ENCODE measurements at regions not wholly inside any gene's neighbourhood (a gene's known extent, or its start where the extent isn't known, plus 50 kb on each side); places are given as distances from the start of the nearest gene placed in this dataset.

GRCh38 chr4:128716338-128716737 lies 93.2 kb upstream of the JADE1 start:
- DNase-seq (ENCODE audit: low read depth), result no peak
- TF ChIP-seq, protein P1, sequence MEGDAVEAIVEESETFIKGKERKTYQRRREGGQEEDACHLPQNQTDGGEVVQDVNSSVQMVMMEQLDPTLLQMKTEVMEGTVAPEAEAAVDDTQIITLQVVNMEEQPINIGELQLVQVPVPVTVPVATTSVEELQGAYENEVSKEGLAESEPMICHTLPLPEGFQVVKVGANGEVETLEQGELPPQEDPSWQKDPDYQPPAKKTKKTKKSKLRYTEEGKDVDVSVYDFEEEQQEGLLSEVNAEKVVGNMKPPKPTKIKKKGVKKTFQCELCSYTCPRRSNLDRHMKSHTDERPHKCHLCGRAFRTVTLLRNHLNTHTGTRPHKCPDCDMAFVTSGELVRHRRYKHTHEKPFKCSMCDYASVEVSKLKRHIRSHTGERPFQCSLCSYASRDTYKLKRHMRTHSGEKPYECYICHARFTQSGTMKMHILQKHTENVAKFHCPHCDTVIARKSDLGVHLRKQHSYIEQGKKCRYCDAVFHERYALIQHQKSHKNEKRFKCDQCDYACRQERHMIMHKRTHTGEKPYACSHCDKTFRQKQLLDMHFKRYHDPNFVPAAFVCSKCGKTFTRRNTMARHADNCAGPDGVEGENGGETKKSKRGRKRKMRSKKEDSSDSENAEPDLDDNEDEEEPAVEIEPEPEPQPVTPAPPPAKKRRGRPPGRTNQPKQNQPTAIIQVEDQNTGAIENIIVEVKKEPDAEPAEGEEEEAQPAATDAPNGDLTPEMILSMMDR (IDR thresholded peaks at IDR 0.05; ENCODE audit: control insufficient read depth, insufficient read depth, low read depth, low read length, missing control alignments), result no peak
- H3K4me3 ChIP-seq (ENCODE audit: control insufficient read depth, low read depth, low read length), result no peak overlapping the region

DNA sequence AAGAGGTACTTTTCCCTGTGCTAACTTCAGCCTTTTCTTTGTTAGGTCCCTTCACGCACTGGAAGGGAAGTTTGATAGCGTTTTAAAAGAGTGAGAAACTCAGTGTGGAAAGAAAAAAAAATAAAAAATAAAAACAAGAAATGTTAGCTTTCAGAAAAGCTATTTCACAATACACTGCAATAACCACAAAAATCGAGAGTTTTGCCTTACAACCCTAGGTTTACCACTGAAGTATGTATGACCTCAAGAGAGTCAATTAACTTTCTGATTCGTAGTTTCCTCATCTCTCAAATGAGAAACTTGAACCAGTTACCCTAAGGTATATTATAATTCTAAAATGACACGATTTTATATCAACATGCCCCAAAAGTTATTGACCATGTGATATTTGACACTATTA lies 93.9 kb upstream of the JADE1 start:
- peak; percentile 74 for DNase-seq (ENCODE audit: low read depth)
- H3K4me3 ChIP-seq (ENCODE audit: control insufficient read depth, low read depth, low read length), result no peak overlapping the region
- TF ChIP-seq, protein P1 (IDR thresholded peaks at IDR 0.05; ENCODE audit: control insufficient read depth, insufficient read depth, low read depth, low read length, missing control alignments), result no peak

GRCh38 chr4:128711361-128711760 lies 98.1 kb upstream of the JADE1 start:
- no peak for DNase-seq (ENCODE audit: low read depth)
- TF ChIP-seq, protein P1 (IDR thresholded peaks at IDR 0.05; ENCODE audit: control insufficient read depth, insufficient read depth, low read depth, low read length, missing control alignments), result no peak
- H3K4me3 ChIP-seq (ENCODE audit: control insufficient read depth, low read depth, low read length), result no peak overlapping the region

DNA sequence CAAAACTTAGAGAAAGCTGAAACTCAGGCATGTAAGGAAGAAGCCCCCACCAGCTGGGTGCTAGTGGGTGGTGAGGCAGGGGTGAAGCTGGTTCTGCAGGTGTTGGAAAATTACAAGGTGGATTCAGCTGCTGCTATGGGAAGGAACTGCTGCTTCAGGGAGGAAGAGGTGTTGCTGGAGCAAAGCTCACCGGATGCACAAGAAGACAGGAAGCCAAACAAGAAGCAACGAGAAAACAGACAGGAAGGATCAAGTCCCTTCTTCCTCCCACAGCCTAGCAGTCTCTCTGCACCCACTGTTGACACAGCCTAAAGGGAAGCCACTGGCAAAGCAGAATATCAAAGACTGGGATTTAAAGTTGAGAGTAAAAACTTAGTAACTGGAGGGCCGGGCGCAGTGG lies 100.2 kb upstream of the JADE1 start:
- DNase-seq (ENCODE audit: low read depth), result no peak
- H3K4me3 ChIP-seq (ENCODE audit: control insufficient read depth, low read depth, low read length), result no peak overlapping the region
- TF ChIP-seq, protein P1 (IDR thresholded peaks at IDR 0.05; ENCODE audit: control insufficient read depth, insufficient read depth, low read depth, low read length, missing control alignments), result no peak

DNA sequence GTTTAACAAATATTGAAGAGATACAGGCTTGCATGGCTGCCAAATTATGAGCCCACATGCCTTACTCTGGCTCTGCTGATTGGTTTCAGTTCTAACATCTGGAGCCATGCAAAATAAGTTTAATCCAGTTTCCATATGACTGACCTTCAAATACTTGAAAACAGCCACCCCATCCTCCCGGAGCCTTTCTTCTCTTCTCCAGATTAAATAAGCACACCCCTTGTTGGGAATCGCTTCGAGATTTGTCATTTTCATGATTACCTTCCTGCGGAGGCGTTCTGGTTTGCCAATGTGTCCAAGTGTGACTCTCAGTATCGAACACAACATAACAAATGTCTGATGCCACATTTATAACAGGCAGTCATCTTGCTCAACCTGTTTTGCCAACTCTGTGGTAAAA lies 101.6 kb upstream of the JADE1 start:
- peak overlapping the region; percentile 17 for H3K4me3 ChIP-seq (ENCODE audit: control insufficient read depth, low read depth, low read length)
- TF ChIP-seq, protein P1 (IDR thresholded peaks at IDR 0.05; ENCODE audit: control insufficient read depth, insufficient read depth, low read depth, low read length, missing control alignments), result no peak
- peak; percentile 35 for DNase-seq (ENCODE audit: low read depth)

DNA sequence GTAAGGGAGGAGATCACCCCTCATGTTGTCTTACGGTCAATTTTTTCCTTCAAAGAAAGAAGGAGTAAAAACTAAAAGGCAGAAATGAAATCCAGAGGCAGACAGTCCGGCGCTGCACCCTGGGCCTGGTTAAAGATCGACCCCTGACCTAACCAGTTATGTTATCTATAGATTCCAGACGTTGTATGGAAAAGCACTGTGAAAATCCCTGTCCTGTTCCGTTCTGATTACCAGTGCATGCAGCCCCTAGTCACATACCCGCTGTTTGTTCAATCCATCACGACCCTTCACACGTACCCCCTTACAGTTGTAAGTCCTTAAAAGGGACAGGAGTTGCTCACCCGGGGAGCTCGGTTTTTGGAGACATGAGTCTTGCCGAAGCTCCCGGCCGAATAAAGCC lies 105.6 kb upstream of the JADE1 start:
- TF ChIP-seq, protein P1 (IDR thresholded peaks at IDR 0.05; ENCODE audit: control insufficient read depth, insufficient read depth, low read depth, low read length, missing control alignments), result no peak
- DNase-seq (ENCODE audit: low read depth), result no peak
- H3K4me3 ChIP-seq (ENCODE audit: control insufficient read depth, low read depth, low read length), result no peak overlapping the region

Measured in AG09309 (cell line).